ENCODE measurements at regions not wholly inside any gene's neighbourhood (a gene's known extent, or its start where the extent isn't known, plus 50 kb on each side); places are given as distances from the start of the nearest gene placed in this dataset.

DNA sequence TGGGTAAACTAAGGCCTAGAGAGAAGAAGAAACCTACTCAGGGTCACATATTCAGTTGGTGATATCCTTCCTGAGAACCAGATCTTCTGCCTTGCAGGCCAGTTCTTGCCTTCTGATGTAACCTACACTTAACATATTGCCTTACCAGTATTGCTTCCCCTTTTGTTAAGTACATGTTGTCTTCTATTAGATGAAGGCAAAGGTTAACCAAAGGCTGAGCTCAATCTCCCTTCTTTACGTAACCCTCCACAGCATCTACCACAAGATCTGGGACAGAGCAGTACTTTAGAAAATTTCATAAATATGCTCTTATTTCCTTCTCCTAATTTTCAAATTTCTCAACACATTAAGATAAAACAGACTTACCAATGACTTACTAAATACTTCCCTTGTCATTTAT lies 474.4 kb downstream of the SH2D1A start:
- TF ChIP-seq, protein P1, sequence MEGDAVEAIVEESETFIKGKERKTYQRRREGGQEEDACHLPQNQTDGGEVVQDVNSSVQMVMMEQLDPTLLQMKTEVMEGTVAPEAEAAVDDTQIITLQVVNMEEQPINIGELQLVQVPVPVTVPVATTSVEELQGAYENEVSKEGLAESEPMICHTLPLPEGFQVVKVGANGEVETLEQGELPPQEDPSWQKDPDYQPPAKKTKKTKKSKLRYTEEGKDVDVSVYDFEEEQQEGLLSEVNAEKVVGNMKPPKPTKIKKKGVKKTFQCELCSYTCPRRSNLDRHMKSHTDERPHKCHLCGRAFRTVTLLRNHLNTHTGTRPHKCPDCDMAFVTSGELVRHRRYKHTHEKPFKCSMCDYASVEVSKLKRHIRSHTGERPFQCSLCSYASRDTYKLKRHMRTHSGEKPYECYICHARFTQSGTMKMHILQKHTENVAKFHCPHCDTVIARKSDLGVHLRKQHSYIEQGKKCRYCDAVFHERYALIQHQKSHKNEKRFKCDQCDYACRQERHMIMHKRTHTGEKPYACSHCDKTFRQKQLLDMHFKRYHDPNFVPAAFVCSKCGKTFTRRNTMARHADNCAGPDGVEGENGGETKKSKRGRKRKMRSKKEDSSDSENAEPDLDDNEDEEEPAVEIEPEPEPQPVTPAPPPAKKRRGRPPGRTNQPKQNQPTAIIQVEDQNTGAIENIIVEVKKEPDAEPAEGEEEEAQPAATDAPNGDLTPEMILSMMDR (IDR thresholded peaks at IDR 0.05): no peak
- no peak for TF ChIP-seq EZH2 (IDR thresholded peaks at IDR 0.05; ENCODE audit: borderline replicate concordance, insufficient read depth, low read depth, low read length, poor library complexity, severe bottlenecking)
- no peaks in the 10 kb centered on the region for H3K9me3 ChIP-seq (ENCODE audit: control extremely low read depth in 1 of 3, control insufficient read depth in 2 of 3, insufficient read depth in 1 of 3, low read length in 2 of 3)
- no peaks in the 10 kb centered on the region for H4K20me1 ChIP-seq (ENCODE audit: control insufficient read depth, insufficient read depth, low read length, poor library complexity, severe bottlenecking)
- H3K9ac ChIP-seq (ENCODE audit: low read length): no peak overlapping the region
- ChIA-PET CTCF (no interaction called here), POLR2A (no interaction called here)
- no peaks in the 10 kb centered on the region for H3K36me3 ChIP-seq (replicated peaks in 1 of 2; ENCODE audit: control extremely low read depth in 1 of 2, control insufficient read depth in 1 of 2, extremely low read depth in 1 of 2, insufficient read depth in 2 of 2, low read length in 1 of 2)
- Mint-ChIP-seq H3K4me1 (no peaks in the 10 kb centered on the region), H3K27me3 (no peaks in the 10 kb centered on the region), H3K4me3 (no peak overlapping the region), H3K9me3 (ENCODE audit: insufficient read depth) (no peaks in the 10 kb centered on the region), H3K27ac (no peak overlapping the region)
- H2AFZ ChIP-seq (ENCODE audit: insufficient read depth, low read depth, low read length, poor library complexity, severe bottlenecking): no peak overlapping the region
- no peaks in the 10 kb centered on the region for H3K4me1 ChIP-seq (ENCODE audit: control insufficient read depth in 2 of 2, insufficient read depth in 2 of 2, low read length in 2 of 2)
- no peaks in the 10 kb centered on the region for H3K27me3 ChIP-seq (replicated peaks in 1 of 4; ENCODE audit: control extremely low read depth in 1 of 4, control insufficient read depth in 3 of 4, insufficient read depth in 4 of 4, low read length in 3 of 4)
- no CpG with 5 or more reads among the region's 1 CpG for WGBS (ENCODE audit: insufficient coverage)
- H3K27ac ChIP-seq (ENCODE audit: low read length in 2 of 2): no peak overlapping the region
- intact Hi-C loops (cut with micrococcal nuclease): no loop called here
- ATAC-seq (ENCODE audit: low read depth) (no peak), DNase-seq (no peak)
- H3K4me3 ChIP-seq (ENCODE audit: control extremely low read depth in 1 of 5, extremely low read depth in 1 of 5, insufficient read depth in 1 of 5, low read depth in 2 of 5, low read length in 4 of 5): no peak overlapping the region
- H3K79me2 ChIP-seq (ENCODE audit: control insufficient read depth, insufficient read depth, low read length): no peaks in the 10 kb centered on the region
- no peak overlapping the region for H3K4me2 ChIP-seq (replicated peaks; ENCODE audit: low read depth, low read length, poor library complexity, severe bottlenecking)

GRCh38 chrX:124827258-124827845 lies 481.0 kb downstream of the SH2D1A start:
- no peak overlapping the region for H3K4me3 ChIP-seq (ENCODE audit: control extremely low read depth in 1 of 5, extremely low read depth in 1 of 5, insufficient read depth in 1 of 5, low read depth in 2 of 5, low read length in 4 of 5)
- H4K20me1 ChIP-seq (ENCODE audit: control insufficient read depth, insufficient read depth, low read length, poor library complexity, severe bottlenecking): no peaks in the 10 kb centered on the region
- no peak overlapping the region for H3K4me3 Mint-ChIP-seq
- no peak overlapping the region for H3K27ac ChIP-seq (ENCODE audit: low read length in 2 of 2)
- no peaks in the 10 kb centered on the region for H3K4me1 ChIP-seq (ENCODE audit: control insufficient read depth in 2 of 2, insufficient read depth in 2 of 2, low read length in 2 of 2)
- no peak overlapping the region for H3K9ac ChIP-seq (ENCODE audit: low read length)
- H3K9me3 ChIP-seq (ENCODE audit: control extremely low read depth in 1 of 3, control insufficient read depth in 2 of 3, insufficient read depth in 1 of 3, low read length in 2 of 3): no peaks in the 10 kb centered on the region
- ATAC-seq (ENCODE audit: low read depth): no peak
- H3K36me3 ChIP-seq (replicated peaks in 1 of 2; ENCODE audit: control extremely low read depth in 1 of 2, control insufficient read depth in 1 of 2, extremely low read depth in 1 of 2, insufficient read depth in 2 of 2, low read length in 1 of 2): no peaks in the 10 kb centered on the region
- ChIA-PET CTCF (no interaction called here), POLR2A (no interaction called here)
- H3K27me3 ChIP-seq (replicated peaks in 1 of 4; ENCODE audit: control extremely low read depth in 1 of 4, control insufficient read depth in 3 of 4, insufficient read depth in 4 of 4, low read length in 3 of 4): no peaks in the 10 kb centered on the region
- H3K4me2 ChIP-seq (replicated peaks; ENCODE audit: low read depth, low read length, poor library complexity, severe bottlenecking): no peak overlapping the region
- H3K79me2 ChIP-seq (ENCODE audit: control insufficient read depth, insufficient read depth, low read length): no peaks in the 10 kb centered on the region
- no peak for TF ChIP-seq EZH2 (IDR thresholded peaks at IDR 0.05; ENCODE audit: borderline replicate concordance, insufficient read depth, low read depth, low read length, poor library complexity, severe bottlenecking)
- TF ChIP-seq, protein P1 (IDR thresholded peaks at IDR 0.05): no peak
- H3K27ac Mint-ChIP-seq: no peak overlapping the region
- DNase-seq: no peak
- no CpG with 5 or more reads among the region's 6 CpGs for WGBS (ENCODE audit: insufficient coverage)
- no peaks in the 10 kb centered on the region for H3K4me1 Mint-ChIP-seq
- no peak overlapping the region for H2AFZ ChIP-seq (ENCODE audit: insufficient read depth, low read depth, low read length, poor library complexity, severe bottlenecking)
- no peaks in the 10 kb centered on the region for H3K27me3 Mint-ChIP-seq
- intact Hi-C loops (cut with micrococcal nuclease): no loop called here
- H3K9me3 Mint-ChIP-seq (ENCODE audit: insufficient read depth): no peaks in the 10 kb centered on the region
